ENCODE measurements at regions not wholly inside any gene's neighbourhood (a gene's known extent, or its start where the extent isn't known, plus 50 kb on each side); places are given as distances from the start of the nearest gene placed in this dataset.

DNA sequence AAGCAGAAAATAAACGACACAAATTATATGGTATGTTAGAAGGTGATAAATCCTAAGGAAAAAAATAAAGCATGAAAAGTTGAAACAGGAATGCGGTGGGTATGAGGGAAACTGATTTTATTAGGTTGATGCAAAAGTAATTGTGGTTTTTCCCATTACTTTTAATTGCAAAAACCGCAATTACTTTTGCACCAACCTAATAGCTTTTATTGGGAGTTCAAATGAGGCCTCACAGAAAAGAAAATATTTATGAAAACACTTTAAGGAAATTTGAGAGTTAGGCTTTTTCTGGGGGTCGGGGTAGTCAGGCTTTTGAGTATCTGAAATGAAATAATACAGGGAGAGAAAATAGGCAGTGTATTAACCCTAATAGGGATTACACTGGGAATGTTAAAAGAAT is 397.0 kb upstream of the KHDRBS2 start:
- H3K4me3 ChIP-seq (replicated peaks; ENCODE audit: insufficient read depth, low read length): no peak overlapping the region
- TF ChIP-seq, protein P1, sequence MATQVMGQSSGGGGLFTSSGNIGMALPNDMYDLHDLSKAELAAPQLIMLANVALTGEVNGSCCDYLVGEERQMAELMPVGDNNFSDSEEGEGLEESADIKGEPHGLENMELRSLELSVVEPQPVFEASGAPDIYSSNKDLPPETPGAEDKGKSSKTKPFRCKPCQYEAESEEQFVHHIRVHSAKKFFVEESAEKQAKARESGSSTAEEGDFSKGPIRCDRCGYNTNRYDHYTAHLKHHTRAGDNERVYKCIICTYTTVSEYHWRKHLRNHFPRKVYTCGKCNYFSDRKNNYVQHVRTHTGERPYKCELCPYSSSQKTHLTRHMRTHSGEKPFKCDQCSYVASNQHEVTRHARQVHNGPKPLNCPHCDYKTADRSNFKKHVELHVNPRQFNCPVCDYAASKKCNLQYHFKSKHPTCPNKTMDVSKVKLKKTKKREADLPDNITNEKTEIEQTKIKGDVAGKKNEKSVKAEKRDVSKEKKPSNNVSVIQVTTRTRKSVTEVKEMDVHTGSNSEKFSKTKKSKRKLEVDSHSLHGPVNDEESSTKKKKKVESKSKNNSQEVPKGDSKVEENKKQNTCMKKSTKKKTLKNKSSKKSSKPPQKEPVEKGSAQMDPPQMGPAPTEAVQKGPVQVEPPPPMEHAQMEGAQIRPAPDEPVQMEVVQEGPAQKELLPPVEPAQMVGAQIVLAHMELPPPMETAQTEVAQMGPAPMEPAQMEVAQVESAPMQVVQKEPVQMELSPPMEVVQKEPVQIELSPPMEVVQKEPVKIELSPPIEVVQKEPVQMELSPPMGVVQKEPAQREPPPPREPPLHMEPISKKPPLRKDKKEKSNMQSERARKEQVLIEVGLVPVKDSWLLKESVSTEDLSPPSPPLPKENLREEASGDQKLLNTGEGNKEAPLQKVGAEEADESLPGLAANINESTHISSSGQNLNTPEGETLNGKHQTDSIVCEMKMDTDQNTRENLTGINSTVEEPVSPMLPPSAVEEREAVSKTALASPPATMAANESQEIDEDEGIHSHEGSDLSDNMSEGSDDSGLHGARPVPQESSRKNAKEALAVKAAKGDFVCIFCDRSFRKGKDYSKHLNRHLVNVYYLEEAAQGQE (IDR thresholded peaks at IDR 0.05; ENCODE audit: insufficient replicate concordance, low read depth): no peak
- no peak for TF ChIP-seq GABPA (IDR thresholded peaks at IDR 0.05; ENCODE audit: low read depth)
- TF ChIP-seq, protein P2, sequence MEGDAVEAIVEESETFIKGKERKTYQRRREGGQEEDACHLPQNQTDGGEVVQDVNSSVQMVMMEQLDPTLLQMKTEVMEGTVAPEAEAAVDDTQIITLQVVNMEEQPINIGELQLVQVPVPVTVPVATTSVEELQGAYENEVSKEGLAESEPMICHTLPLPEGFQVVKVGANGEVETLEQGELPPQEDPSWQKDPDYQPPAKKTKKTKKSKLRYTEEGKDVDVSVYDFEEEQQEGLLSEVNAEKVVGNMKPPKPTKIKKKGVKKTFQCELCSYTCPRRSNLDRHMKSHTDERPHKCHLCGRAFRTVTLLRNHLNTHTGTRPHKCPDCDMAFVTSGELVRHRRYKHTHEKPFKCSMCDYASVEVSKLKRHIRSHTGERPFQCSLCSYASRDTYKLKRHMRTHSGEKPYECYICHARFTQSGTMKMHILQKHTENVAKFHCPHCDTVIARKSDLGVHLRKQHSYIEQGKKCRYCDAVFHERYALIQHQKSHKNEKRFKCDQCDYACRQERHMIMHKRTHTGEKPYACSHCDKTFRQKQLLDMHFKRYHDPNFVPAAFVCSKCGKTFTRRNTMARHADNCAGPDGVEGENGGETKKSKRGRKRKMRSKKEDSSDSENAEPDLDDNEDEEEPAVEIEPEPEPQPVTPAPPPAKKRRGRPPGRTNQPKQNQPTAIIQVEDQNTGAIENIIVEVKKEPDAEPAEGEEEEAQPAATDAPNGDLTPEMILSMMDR (IDR thresholded peaks at IDR 0.05; ENCODE audit: insufficient read depth, low read length): no peak
- no peak for TF ChIP-seq SPI1 (IDR thresholded peaks at IDR 0.05; ENCODE audit: borderline replicate concordance, low read depth)
- TF ChIP-seq POLR2AphosphoS5 (IDR thresholded peaks at IDR 0.05; ENCODE audit: low read depth): no peak
- H3K27ac ChIP-seq (replicated peaks): no peak overlapping the region
- no peak for DNase-seq (ENCODE audit: low read depth in 1 of 2, low spot score in 1 of 2)
- no peaks in the 10 kb centered on the region for H3K27me3 ChIP-seq (ENCODE audit: insufficient read depth, poor library complexity, severe bottlenecking)

DNA sequence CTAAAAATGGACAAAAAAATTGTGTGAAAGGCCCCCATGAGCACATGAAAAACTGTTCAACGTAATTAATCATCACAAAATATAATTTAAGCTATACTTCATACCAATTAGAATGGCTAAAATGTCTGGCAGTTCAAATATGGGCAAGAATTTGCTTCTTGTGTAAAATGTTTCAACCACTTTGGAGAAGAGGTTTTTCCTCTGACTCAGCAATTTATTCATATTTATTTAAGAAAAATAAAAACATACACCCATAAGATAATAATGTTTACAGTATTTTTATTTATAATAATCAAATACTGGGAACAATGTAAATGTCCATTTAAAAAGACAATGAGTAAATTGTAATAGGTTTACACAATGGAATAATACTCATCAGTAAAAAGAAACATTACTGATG is 395.1 kb upstream of the KHDRBS2 start:
- no peak for DNase-seq (ENCODE audit: low read depth in 1 of 2, low spot score in 1 of 2)
- Histone ChIP-seq H3K27me3 (ENCODE audit: insufficient read depth, poor library complexity, severe bottlenecking) (no peaks in the 10 kb centered on the region), H3K4me3 (replicated peaks; ENCODE audit: insufficient read depth, low read length) (no peak overlapping the region), H3K27ac (replicated peaks) (no peak overlapping the region)
- TF ChIP-seq SPI1 (IDR thresholded peaks at IDR 0.05; ENCODE audit: borderline replicate concordance, low read depth) (no peak), GABPA (IDR thresholded peaks at IDR 0.05; ENCODE audit: low read depth) (no peak), POLR2AphosphoS5 (IDR thresholded peaks at IDR 0.05; ENCODE audit: low read depth) (no peak)
- TF ChIP-seq, protein P2 (IDR thresholded peaks at IDR 0.05; ENCODE audit: insufficient read depth, low read length): no peak
- TF ChIP-seq, protein P1 (IDR thresholded peaks at IDR 0.05; ENCODE audit: insufficient replicate concordance, low read depth): no peak

DNA sequence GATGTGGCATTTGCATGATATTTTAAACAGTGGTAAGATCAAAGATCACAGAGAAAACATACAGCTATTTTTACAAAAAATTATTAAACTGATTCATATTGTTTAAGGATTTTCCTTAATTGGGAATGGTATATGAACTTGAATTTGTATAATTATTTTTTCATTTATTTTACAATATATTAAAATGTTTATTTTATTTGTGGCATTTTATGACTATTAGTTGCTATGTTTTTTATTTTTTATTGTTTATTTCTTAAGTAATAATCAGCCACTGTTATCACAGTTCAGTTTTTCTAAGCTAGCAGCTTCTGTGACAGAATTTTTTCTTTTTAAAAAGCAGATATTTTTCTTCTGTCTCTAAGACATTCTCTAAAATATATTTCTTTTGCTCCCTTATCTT is 387.0 kb upstream of the KHDRBS2 start:
- Histone ChIP-seq H3K4me3 (replicated peaks; ENCODE audit: insufficient read depth, low read length) (no peak overlapping the region), H3K27me3 (ENCODE audit: insufficient read depth, poor library complexity, severe bottlenecking) (no peaks in the 10 kb centered on the region), H3K27ac (replicated peaks) (no peak overlapping the region)
- TF ChIP-seq POLR2AphosphoS5 (IDR thresholded peaks at IDR 0.05; ENCODE audit: low read depth) (no peak), SPI1 (IDR thresholded peaks at IDR 0.05; ENCODE audit: borderline replicate concordance, low read depth) (no peak)
- TF ChIP-seq, protein P1 (IDR thresholded peaks at IDR 0.05; ENCODE audit: insufficient replicate concordance, low read depth): no peak
- DNase-seq (ENCODE audit: low read depth in 1 of 2, low spot score in 1 of 2): no peak
